HL-60 (cell line): ENCODE measurements at regions not wholly inside any gene's neighbourhood (a gene's known extent, or its start where the extent isn't known, plus 50 kb on each side); places are given as distances from the start of the nearest gene placed in this dataset.

Source experiments
- GABPA ChIP-seq: IDR thresholded peaks from 2 replicates; pipeline ENCODE4 v1.6.1; 2012; ENCODE audit warnings: low read depth
- POLR2AphosphoS5 ChIP-seq: IDR thresholded peaks from 2 replicates; pipeline ENCODE4 v1.6.1; 2012; ENCODE audit warnings: low read depth
- TF ChIP-seq, protein P1 (sequence below): IDR thresholded peaks from one replicate; pipeline ENCODE4 v1.5.1; 2011; ENCODE audit warnings: low read length, control low read depth, inconsistent platforms; ENCODE audit not compliant: insufficient read depth

DNA sequence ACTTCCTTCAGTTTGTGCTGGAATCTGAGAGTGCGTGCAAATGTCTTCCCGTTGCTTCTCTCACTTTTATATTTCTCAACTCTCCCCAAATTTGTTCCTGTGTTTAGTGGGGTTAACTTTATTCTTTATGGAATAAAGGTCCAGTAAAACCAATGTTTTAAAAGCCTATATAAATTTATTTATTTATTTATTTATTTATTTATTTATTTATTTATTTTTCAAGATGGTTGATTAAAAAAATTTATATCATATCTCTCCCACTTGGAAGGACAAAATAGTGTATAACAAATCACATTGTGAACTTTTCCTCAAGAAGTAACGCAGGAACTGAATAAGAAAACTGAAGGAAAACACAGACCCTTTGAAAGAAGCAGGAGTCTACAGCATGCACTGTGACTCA is 95.3 kb upstream of the ITM2A start:
- no peak for TF ChIP-seq GABPA
- TF ChIP-seq, protein P1, sequence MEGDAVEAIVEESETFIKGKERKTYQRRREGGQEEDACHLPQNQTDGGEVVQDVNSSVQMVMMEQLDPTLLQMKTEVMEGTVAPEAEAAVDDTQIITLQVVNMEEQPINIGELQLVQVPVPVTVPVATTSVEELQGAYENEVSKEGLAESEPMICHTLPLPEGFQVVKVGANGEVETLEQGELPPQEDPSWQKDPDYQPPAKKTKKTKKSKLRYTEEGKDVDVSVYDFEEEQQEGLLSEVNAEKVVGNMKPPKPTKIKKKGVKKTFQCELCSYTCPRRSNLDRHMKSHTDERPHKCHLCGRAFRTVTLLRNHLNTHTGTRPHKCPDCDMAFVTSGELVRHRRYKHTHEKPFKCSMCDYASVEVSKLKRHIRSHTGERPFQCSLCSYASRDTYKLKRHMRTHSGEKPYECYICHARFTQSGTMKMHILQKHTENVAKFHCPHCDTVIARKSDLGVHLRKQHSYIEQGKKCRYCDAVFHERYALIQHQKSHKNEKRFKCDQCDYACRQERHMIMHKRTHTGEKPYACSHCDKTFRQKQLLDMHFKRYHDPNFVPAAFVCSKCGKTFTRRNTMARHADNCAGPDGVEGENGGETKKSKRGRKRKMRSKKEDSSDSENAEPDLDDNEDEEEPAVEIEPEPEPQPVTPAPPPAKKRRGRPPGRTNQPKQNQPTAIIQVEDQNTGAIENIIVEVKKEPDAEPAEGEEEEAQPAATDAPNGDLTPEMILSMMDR, result no peak
- TF ChIP-seq POLR2AphosphoS5, result no peak
